Stimulated activated CD4-positive, alpha-beta T cell treated with anti-CD3 and anti-CD28 coated beads, Interleukin-12 subunit alpha, Interleukin-12 subunit beta, amount 100 ng/mL, for 48 hours (primary cell): ENCODE measurements at regions not wholly inside any gene's neighbourhood (a gene's known extent, or its start where the extent isn't known, plus 50 kb on each side); places are given as distances from the start of the nearest gene placed in this dataset.
"Not testable (repeated sequence)": the region's sequence is repeated elsewhere in the genome, so short reads cannot be mapped to it uniquely, and the experiment has no call there.

ENCODE experiments used
- DNase-seq, 3 donors: peaks; one replicate each; pipeline ENCODE4 v3.0.0-alpha.2; 2020; ENCODE audit warnings: low read depth in 2 of 3, low spot score in 1 of 3

DNA sequence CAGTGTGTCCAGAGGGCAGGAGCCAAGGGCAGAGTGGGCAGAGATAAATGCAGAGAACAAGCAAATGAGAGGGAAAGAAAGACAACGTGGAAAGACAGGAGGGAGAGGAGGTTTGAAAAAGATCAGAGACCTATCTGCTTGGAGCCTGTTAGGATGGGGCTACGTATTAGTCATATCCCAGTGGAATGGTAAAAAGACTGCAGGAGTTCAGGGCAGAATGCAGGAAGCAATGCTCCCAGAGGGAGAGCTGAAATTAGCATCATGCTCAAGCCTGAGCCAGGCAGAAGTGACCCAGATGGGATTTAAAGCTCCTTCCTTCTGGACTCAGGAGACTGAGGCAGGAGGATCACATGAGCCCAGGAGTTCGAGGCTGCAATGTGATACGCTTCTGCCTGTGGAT lies 261.3 kb upstream of the CHRM3 start:
- no peak for DNase-seq

DNA sequence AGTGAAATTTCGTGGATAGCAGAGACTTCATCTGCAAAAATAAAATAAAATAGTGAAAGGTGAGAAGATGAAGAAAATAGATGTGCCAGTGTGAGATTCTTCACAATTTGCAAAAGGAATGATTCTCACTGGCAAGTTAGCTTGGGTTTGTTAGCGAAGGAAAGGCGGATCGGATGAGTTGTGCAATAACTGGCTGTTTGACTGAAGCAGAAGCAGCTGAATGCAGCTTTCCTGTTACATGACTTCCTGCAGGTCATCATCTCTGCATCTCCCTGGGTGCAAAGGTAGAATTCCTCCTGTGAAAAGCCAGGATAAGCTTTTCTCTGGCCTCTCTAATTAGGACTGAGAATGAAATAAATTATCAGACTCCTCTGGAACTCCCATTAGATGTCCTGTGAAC lies 263.1 kb upstream of the CHRM3 start:
- no peak for DNase-seq

DNA sequence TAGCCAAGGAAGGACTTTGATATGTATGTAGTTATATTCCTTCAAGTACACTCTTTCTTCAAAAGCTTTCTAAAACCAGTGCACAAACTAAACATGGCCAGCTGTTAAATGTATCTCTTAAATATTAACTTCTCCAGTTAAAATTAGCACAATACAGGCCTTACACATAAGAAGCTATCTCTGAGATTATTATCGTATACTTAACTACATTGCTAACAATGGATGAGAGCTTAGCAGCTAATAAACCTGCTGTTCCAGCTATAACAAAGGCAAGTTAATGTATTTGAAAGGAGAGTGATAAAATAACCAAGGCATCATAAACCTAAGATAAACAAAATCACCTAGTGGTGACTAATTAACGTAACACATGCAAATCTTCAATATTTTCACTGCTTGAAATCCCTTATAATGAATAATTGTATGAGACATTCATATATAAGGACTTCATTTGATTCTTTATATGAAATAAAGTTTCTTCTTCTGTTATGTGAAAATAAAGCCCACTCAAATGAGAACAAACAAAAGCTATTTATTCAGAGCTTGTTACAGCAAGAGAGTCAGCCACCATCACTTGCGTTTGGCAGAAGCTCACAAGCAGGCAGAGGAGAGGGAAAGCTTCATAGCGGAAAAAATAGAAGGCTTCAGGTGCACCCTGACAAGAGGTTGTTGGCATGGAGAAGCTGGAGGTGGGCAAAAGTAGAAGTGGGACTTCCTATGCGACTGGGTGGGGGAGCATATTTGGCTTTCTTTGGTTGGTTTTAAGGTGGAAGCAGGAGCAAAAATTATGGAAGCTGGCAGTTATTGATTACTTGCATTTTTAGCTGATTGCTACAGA lies 274.1 kb upstream of the CHRM3 start:
- DNase-seq, result no peak

DNA sequence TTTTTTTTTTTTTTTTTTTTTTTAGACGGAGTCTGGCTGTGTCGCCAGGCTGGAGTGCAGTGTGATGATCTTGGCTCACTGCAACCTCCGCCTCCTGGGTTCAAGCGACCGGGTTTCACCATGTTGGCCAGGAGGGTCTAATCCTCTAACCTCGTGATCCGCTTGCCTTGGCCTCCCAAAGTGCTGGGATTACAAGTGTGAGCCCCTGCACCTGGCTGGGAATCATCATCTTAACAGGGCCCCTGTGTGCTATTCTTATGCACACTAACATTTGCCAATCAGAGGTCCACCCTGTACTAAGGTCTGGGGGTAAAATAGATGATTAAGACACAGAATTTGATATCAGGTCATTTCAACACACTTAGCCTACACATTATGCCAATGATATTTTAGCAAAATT lies 278.7 kb upstream of the CHRM3 start:
- DNase-seq, result no peak

DNA sequence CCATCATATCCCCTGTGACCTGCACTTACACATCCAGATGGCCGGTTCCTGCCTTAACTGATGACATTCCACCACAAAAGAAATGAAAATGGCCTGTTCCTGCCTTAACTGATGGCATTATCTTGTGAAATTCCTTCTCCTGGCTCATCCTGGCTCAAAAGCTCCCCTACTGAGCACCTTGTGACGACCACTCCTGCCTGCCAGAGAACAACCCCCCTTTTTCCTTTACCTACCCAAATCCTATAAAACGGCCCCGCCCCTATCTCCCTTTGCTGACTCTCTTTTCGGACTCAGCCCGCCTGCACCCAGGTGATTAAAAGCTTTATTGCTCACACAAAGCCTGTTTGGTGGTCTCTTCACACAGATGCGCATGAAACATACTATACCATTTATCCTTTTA lies 279.7 kb upstream of the CHRM3 start:
- DNase-seq, result not testable (repeated sequence)

DNA sequence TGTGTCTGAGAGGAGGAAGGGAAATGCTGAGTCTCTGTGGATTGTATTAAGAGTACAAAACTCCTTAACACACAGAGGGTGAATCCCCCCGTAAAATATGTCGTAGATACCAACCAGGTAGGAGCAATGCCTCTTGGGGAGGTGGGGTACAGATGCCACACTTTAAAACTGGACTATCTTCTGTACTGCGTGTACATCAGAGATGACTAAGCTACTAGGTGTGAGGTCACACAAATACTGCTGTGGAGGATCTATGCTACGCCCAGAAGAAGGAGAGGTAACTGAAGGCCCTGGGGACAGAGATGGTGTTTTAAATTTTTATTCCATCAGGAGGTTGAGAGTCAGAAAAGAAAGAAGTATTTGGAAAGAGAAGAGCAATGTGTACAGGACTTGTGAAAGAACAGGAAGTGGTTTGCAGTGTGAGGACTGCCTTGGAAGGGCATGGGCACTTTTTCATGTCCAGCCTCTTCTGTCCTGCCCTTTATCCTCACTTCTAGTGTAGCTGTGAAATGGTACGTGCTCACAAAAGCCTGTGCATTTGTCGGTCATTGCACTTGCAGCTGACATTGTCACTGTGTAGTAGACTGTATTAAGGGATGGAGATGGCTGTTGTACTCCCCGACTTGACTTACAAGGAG lies 287.8 kb upstream of the CHRM3 start:
- DNase-seq, result no peak

DNA sequence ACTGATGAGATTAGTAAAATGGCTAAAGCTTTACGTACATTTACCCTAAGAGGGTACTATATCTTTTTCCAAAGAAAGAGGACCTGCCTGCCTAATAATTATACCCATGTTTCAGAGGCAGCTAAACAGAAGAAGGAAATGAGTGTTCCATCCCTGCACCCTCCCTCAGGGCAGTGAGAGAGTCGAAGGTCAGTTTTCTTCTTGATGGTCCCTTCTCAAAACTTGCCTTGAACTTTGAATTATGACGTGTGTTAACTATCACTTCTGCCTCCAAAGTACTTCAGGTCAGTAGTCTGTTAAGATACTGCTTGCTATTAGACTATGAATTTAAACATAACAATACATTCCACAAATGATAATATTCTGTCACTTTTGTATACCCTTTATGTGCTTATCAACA lies 294.8 kb upstream of the CHRM3 start:
- no peak for DNase-seq

DNA sequence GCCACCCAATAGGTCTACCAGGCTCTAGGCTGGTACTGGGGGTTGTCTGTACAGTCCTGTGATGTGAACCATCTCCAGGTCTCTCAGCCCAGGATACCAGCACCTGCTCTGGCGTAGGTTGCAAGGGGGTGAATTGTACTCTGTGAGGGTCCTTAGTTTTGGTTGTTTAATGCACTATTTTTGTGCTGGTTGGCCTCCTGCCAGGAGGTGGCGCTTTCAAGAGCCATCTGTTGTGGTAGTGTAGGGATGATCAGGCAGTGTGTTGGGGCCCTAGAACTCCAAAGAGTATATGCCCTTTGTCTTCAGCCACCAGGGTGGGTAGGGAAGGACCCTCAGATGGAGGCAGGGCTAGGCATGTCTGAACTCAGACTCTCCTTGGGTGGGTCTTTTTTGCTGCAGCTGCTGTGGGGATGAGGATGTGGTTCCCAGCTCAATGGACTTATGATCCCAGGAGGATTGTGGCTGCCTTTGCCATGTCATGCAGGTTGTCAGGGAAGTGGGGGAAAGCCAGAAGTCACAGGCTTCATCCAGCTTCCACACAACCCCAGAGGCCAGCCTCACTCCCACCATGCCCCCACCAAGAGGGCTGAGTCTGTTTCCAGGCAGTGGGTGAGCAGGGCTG lies 301.8 kb upstream of the CHRM3 start:
- no peak for DNase-seq

DNA sequence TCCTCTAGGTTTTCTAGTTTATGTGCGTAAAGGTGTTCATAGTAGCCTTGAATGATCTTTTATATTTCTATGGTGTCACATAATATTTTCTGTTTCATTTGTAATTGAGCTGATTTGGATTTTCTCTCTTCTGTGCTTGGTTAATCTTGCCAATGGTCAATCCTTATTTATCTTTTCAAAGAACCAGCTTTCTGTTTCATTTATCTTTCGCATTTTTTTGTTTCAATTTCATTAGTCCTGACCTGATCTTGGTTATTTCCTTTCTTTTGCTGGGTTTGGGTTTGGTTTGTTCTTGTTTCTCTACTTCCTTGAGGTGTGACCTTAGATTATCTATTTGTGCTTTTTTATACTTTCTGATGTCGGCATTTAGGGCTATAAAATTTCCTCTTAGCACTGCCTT lies 304.4 kb upstream of the CHRM3 start:
- not testable (repeated sequence) for DNase-seq

DNA sequence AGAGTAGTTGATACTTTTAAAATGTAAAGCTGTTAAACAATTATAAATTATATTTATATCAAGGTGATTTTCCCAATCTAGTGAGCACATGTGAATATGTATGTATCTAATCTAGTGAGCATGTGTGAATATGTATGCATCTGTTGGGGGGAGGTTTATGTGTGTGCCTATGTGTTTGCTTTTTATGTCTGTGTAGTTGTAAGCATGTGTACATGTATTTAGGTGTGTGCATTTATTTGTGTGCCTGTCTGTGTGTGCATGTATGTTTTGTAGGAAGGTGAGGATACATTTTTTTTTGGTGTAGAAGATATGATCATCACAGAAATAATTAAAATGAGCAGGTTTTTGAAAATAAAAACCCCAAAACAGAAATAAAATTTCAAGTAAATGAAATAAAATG lies 318.9 kb upstream of the CHRM3 start:
- no peak for DNase-seq

DNA sequence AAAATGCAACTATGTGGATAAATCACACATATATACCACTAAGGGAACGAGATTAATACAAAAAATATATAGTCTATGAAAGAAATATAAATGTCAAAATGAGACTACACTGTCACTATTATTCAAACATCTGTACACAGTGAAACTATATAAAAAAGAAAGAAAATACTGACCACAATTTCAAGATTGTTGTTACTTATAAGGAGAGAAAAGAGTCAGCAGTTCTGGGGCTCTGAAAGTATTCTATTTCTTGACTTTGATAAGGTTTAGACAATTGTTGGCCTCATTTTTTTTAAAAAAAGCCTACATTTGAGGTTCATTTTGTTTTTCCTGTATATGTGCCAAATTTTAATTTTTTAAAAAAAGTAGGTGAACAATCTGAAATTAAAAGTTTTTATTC lies 319.3 kb upstream of the CHRM3 start:
- no peak for DNase-seq

DNA sequence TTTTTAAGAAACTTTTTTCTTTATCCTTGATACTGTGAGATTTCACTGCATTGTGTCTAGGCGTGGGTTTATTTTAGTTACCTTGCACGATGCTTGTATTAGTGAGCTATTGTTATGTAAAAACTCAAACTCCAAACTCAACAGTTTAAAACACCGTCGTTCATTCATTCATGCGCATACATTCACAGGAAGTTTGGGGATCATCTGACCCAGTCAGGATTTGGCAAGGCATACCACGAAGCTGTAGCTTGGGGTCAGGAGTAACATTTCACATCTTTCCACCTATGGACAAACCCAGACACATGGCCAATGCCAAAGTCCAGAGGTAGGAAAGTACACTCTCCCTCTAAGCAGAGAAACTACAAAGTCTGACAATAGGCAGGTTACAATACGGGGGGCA lies 324.6 kb upstream of the CHRM3 start:
- no peak for DNase-seq

DNA sequence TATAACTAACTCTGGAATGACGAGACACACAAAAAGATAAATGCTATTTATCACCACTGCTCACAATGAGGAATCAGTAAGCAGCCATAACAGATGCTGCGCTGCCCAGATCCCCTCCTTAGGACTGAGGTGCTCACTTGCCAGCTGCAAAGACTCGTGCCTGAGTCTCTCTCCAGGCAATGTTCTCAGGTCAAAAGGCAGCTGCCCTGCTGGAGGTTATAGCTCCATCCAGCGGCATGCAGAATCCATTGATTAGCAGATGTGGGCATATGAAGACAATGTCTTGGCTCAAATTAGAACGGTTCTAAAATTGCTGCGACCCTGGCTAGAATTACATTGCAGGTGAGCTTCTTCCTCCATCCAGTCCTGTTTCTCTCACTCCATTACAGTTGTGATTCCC lies 328.2 kb upstream of the CHRM3 start:
- DNase-seq, result no peak

DNA sequence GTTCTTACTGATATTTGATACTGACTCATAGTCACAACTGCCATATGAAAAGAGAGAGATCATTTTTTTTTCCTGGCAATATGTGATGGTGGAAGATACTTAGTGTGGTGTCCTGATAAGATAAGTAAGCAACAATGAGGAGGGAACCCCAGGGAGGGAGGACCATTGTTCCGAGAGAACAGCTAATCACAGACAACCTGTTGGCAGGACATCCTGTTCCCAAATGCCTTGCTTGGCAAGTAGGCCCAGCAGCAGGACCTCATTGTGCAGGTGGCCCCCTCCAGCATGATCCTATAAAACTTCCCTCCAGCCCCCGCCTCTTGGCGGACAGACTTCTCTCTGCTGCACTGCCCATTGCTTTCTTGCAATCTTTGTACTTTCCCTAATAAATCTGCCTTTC lies 329.4 kb upstream of the CHRM3 start:
- no peak for DNase-seq

DNA sequence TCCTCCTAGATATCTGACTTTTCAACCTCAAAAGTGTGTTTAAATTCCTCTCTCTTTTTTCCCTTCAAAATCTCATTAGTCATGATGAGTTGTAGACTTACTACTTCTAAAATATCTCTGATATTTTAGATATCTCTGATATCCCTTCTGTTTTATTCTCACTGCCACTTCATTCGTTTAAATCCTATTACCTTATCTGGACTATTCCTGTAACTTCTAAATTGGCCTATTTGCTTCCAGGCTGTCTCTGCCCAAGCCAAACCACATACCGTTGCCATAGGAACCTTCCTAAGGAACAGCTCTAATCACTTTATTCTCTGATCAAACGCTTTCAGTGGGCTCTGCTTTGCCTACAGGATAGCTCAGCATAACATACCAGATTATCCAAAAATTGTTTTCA lies 333.1 kb upstream of the CHRM3 start:
- DNase-seq, result no peak

DNA sequence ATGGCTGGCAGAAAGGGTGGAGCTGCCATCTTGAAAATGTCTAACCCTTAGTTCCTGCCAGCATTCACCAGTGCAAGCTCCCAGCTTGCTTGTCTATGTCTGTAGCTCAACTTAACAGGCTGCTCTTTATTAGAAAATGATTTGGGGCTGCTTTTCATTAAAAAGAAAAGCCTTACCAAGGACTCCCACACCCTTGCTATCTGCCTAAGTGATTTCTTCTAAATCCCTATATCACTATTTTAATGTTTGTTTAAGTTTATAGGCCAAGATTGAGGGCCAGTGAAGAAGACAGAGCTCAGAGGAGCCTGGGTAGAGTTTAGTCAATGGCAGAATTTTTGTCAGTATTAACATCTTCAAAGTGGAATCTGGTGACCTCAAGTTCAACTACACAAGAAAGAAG lies 336.8 kb upstream of the CHRM3 start:
- DNase-seq, result no peak

DNA sequence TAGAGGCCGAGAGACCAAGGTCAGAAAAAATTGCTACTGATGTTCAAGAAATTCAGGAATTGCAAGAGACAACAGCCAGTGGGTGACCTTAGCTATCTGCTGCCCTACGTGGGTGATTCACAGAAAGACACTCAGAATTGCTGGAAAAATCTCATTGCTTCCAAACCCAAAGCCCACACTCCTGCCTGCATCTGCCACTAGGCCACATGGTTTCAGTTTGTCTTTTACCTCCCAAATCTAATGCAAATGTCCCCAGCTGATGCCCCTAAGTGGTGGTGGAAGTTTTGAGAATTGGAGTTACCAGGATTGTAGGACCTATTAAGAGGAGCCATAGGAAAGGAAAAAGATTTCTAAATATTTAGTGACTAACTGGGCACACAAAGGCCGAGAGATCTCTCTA lies 341.5 kb upstream of the CHRM3 start:
- no peak for DNase-seq

DNA sequence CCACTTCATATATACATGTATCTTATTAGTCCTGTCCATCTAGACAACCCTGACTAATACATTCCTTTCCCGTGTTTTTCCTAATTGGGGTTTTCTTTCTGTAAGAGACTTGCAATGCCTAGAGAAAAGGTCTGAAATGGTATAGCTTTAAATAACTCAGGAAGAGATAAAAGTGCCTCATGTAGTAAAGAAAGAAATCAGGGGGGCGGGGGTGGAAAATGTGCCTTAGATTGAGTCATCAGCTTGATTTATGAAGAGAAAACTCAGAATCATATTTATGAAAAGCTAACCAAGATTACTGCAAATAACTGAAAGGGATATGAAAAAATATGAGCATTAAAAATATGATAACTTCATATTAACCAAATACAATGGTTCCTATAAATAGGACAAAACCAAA lies 345.8 kb upstream of the CHRM3 start:
- no peak for DNase-seq

DNA sequence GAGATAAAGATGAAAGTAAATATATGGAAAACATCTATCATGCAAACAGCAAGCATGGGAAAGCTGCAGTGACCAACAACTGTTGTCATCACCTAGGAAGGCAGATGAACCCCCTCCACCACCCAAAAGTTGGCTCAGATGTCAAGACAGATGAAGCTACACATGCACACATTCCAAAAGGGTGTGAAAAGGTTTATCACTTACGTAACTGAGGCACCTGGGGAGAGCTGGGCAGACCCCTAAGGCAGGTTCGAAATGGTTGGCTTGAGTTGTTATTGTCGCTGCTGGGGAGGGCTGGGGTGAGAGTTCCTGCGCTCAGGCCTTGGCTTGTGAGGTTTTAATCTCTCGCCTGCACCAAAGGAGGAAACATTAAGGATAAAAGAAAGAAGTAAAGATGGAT lies 355.1 kb upstream of the CHRM3 start:
- DNase-seq, result no peak

DNA sequence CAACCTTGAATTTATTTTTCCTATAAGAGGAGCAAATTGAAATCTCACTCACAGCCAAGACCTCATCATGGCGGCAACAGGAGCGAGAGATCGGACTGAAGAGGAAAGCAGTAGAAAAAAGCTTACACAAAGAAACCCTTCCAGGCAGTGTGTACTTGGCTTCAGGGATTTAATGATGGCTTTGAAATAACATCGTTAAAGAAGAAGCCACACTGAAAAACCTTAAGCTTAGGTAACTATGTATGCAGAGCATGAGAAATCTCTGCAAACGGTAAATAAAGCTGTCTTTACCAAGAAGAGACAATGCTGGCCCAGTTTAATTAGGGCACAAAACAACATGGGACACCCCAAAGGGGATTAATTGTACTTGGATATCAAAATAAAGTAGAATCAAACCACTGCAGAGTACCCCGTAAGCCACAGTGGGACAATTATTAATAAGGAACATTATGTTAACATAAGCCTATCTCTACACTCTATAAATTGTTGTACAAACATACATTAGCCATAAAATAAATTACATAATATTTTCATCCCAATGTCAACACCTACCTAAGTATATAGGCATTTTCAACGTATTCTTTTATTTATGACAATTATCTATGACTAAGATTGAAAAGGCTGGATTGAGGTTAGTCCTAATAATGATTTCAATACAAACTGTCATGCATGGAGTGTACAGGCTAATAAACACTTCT lies 360.2 kb upstream of the CHRM3 start:
- DNase-seq, result no peak

DNA sequence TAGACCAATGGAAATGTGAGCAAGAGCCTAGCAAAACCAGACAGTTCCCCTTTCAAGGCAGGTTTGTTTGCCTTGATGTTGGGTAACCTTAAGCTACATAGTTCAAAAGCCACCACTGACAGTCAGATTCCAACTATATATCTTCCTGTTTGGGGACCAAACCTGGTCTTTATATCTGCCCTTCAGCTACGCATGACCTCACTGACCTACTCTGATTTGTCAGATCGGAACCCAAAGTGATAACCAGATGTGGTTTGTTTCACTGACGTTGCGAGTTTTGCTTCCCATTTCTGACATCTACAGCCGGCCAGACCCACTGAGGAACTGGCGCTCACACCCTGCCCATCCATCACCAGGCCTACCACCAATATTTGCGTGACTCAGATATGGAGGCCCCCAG lies 361.1 kb upstream of the CHRM3 start:
- no peak for DNase-seq
